AG09309 (cell line): ENCODE measurements at regions not wholly inside any gene's neighbourhood (a gene's known extent, or its start where the extent isn't known, plus 50 kb on each side); places are given as distances from the start of the nearest gene placed in this dataset.

Experiments used
- DNase-seq: peaks from one replicate; pipeline ENCODE4 v3.0.0-alpha.2; 2010; ENCODE audit warnings: low read depth
- H3K4me3 ChIP-seq: 2 replicates; pipeline ENCODE4 v1.5.1; 2011; ENCODE audit warnings: mild to moderate bottlenecking, low read depth, low read length, moderate library complexity; ENCODE audit not compliant: control insufficient read depth
- TF ChIP-seq, protein P1 (sequence below): IDR thresholded peaks from 2 replicates; pipeline ENCODE4 v1.5.1; 2011; ENCODE audit warnings: mild to moderate bottlenecking, low read depth, low read length, inconsistent platforms; ENCODE audit not compliant: insufficient read depth, control insufficient read depth; ENCODE audit errors: missing control alignments

- no peak for DNase-seq
- no peak overlapping the region for H3K4me3 ChIP-seq
- TF ChIP-seq, protein P1, sequence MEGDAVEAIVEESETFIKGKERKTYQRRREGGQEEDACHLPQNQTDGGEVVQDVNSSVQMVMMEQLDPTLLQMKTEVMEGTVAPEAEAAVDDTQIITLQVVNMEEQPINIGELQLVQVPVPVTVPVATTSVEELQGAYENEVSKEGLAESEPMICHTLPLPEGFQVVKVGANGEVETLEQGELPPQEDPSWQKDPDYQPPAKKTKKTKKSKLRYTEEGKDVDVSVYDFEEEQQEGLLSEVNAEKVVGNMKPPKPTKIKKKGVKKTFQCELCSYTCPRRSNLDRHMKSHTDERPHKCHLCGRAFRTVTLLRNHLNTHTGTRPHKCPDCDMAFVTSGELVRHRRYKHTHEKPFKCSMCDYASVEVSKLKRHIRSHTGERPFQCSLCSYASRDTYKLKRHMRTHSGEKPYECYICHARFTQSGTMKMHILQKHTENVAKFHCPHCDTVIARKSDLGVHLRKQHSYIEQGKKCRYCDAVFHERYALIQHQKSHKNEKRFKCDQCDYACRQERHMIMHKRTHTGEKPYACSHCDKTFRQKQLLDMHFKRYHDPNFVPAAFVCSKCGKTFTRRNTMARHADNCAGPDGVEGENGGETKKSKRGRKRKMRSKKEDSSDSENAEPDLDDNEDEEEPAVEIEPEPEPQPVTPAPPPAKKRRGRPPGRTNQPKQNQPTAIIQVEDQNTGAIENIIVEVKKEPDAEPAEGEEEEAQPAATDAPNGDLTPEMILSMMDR, result no peak
Measured at GRCh38 chr3:191781044-191781443, 320.1 kb downstream of the PYDC2 start.

- H3K4me3 ChIP-seq, result no peak overlapping the region
- TF ChIP-seq, protein P1, result no peak
- no peak for DNase-seq
Measured at GRCh38 chr3:191783024-191783423, 322.1 kb downstream of the PYDC2 start.

DNA sequence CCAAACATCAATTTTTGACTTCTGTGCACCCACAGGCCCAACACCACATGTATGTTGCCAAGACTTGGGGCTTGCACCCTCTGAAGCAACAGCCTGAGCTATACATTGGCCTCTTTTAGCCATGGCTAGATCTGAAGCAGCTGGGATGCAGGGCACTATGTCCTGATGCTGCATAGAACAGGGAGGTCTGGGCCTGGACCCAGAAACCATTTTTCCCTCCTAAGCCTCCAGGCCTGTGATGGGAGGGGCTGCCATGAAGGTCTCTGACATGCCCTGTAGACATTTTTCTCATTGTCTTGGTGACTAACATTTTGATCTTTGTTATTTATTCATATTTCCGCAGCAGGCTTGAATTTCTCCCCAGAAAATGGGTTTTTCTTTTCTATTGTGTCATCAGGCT is 330.0 kb downstream of the PYDC2 start:
- TF ChIP-seq, protein P1, result no peak

DNA sequence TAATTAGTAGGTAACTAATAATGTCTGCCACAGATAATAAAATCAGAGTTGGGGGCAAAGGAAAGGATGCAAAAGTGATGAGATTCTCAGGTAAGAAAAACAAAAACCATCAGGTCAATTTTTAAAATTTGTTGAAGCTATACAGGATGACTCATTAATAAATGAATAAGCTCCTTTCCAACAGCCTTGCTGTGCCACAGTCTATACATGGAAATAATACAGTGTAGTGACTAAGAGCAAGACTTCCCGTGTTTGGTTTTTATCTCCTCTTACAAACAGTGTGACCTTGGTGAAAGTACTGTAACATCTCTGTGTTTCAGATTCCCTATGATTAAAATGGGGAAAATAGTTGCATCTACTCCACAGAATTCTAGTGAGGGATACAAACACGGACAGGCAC is 331.6 kb downstream of the PYDC2 start:
- no peak overlapping the region for H3K4me3 ChIP-seq
- no peak for DNase-seq
- TF ChIP-seq, protein P1, result no peak

More for the DNA sequence above, 330.0 kb downstream of the PYDC2 start:
- H3K4me3 ChIP-seq, result no peak overlapping the region
- no peak for DNase-seq

- TF ChIP-seq, protein P1, result no peak
- no peak for DNase-seq
- H3K4me3 ChIP-seq, result no peak overlapping the region
Measured at GRCh38 chr3:191795196-191795595, 334.2 kb downstream of the PYDC2 start.

GRCh38 chr3:191797271-191797670 is 336.3 kb downstream of the PYDC2 start:
- no peak overlapping the region for H3K4me3 ChIP-seq
- TF ChIP-seq, protein P1, result no peak
- no peak for DNase-seq

DNA sequence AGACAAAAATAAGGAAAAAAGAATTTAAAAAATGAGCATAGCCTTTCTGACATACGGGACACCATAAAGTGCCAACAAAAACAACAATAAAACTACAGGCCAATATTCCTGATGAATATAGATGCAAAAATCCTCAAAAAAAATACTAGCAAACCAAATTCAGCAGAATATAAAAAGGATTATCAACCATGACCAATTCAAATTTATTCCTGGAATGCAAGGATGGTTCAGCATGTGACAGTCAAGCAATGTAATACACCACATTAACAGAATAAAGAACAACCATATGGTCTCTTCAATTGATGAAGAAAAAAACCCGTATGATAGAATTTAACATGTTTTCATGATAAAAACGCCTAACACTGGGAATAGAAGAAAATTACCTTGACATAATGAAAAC is 341.7 kb downstream of the PYDC2 start:
- no peak overlapping the region for H3K4me3 ChIP-seq
- DNase-seq, result no peak
- TF ChIP-seq, protein P1, result no peak
